H1 (cell line): ENCODE measurements at regions not wholly inside any gene's neighbourhood (a gene's known extent, or its start where the extent isn't known, plus 50 kb on each side); places are given as distances from the start of the nearest gene placed in this dataset.

Experiments
- CTCF ChIP-seq, 3 experiments: IDR thresholded peaks; 1 replicate in 2 of 3; 2 replicates in 1 of 3; pipeline versions ENCODE4 v1.5.1 to v1.6.1; 2011; ENCODE audit warnings: low read length in 3 of 3, mild to moderate bottlenecking in 3 of 3, inconsistent platforms in 2 of 3, low read depth in 1 of 3, moderate library complexity in 1 of 3; ENCODE audit not compliant: insufficient read depth in 1 of 3; ENCODE audit errors: control extremely low read depth in 1 of 3
- HDAC2 ChIP-seq, 2 experiments: fragments of 300-600 bp in 1 of 2; sonication (generic) in 1 of 2; IDR thresholded peaks; 2 replicates each; pipeline ENCODE4 v1.6.1; 2011 to 2012; ENCODE audit warnings: low read depth in 2 of 2, low read length in 2 of 2, mild to moderate bottlenecking in 2 of 2, moderate library complexity in 2 of 2, borderline replicate concordance in 1 of 2, inconsistent platforms in 1 of 2
- POLR2A ChIP-seq, 2 experiments: IDR thresholded peaks; 1 replicate in 1 of 2; 2 replicates in 1 of 2; pipeline ENCODE4 v1.6.1; 2011; ENCODE audit warnings: low read depth in 2 of 2, low read length in 2 of 2, mild to moderate bottlenecking in 2 of 2; ENCODE audit errors: control extremely low read depth in 1 of 2
- POLR2AphosphoS5 ChIP-seq: IDR thresholded peaks from 2 replicates; pipeline ENCODE4 v1.6.1; 2011; ENCODE audit warnings: low read depth, low read length
- USF2 ChIP-seq: IDR thresholded peaks from 2 replicates; pipeline ENCODE4 v1.6.1; 2011; ENCODE audit warnings: low read length, improper control_type of control experiment

GRCh38 chr4:181776264-181777054 lies 466.7 kb upstream of the TENM3 start:
- TF ChIP-seq CTCF (IDR thresholded peaks at IDR 0.05; ENCODE audit: control extremely low read depth in 1 of 3, insufficient read depth in 1 of 3, low read depth in 1 of 3, low read length in 3 of 3) (no peak), USF2 (no peak), POLR2A (IDR thresholded peaks at IDR 0.05; ENCODE audit: control extremely low read depth in 1 of 2, low read depth in 2 of 2, low read length in 2 of 2) (no peak), HDAC2 (IDR thresholded peaks at IDR 0.05; ENCODE audit: borderline replicate concordance in 1 of 2, low read depth in 2 of 2, low read length in 2 of 2) (no peak), POLR2AphosphoS5 (no peak)
